DND-41 (cell line): ENCODE measurements at regions not wholly inside any gene's neighbourhood (a gene's known extent, or its start where the extent isn't known, plus 50 kb on each side); places are given as distances from the start of the nearest gene placed in this dataset.
"Not testable (repeated sequence)": the region's sequence is repeated elsewhere in the genome, so short reads cannot be mapped to it uniquely, and the experiment has no call there.

Experiments
- ATAC-seq: fragments of 200-7000 bp; cut with Tn5 transposase; 3 replicates; pipeline ENCODE4 v1.9.1; 2021; ENCODE audit warnings: low read depth; ENCODE audit not compliant: insufficient read depth
- DNase-seq: peaks from one replicate; pipeline ENCODE4 v3.0.0-alpha.2; 2020
- H2AFZ ChIP-seq: 2 replicates; pipeline ENCODE4 v1.6.0; 2012; ENCODE audit warnings: low read depth, low read length
- H3K27ac ChIP-seq: 2 replicates; pipeline ENCODE4 v1.5.1; 2012; ENCODE audit warnings: low read length, inconsistent platforms
- H3K27me3 ChIP-seq: fragments of 200-600 bp; sonication (generic); 2 replicates; pipeline ENCODE4 v1.6.0; 2012; ENCODE audit warnings: low read length, mild to moderate bottlenecking, inconsistent platforms; ENCODE audit not compliant: insufficient read depth, poor library complexity
- H3K36me3 ChIP-seq: 2 replicates; pipeline ENCODE4 v1.5.1; 2012; ENCODE audit warnings: low read length, inconsistent platforms; ENCODE audit not compliant: insufficient read depth
- H3K4me1 ChIP-seq: 2 replicates; pipeline ENCODE4 v1.5.1; 2012; ENCODE audit warnings: mild to moderate bottlenecking, low read length; ENCODE audit not compliant: insufficient read depth
- H3K4me2 ChIP-seq: 2 replicates; pipeline ENCODE4 v1.6.0; 2012; ENCODE audit warnings: mild to moderate bottlenecking, moderate library complexity, low read length, inconsistent platforms; ENCODE audit not compliant: insufficient read depth
- H3K4me3 ChIP-seq, 2 experiments: fragments of 200-600 bp in 1 of 2; shearing (Covaris generic) in 1 of 2; 2 replicates each; pipeline ENCODE4 v1.5.1; 2012 to 2016; ENCODE audit warnings: inconsistent platforms in 2 of 2, low read length in 2 of 2, mild to moderate bottlenecking in 2 of 2, low read depth in 1 of 2, moderate library complexity in 1 of 2
- H3K79me2 ChIP-seq: 2 replicates; pipeline ENCODE4 v1.6.0; 2012; ENCODE audit warnings: low read length, inconsistent platforms; ENCODE audit not compliant: insufficient read depth
- H3K9ac ChIP-seq: 2 replicates; pipeline ENCODE4 v1.6.0; 2012; ENCODE audit warnings: low read depth, mild to moderate bottlenecking, inconsistent platforms, low read length, moderate library complexity
- H3K9me3 ChIP-seq: 2 replicates; pipeline ENCODE4 v1.5.1; 2012; ENCODE audit warnings: low read length, moderate library complexity, mild to moderate bottlenecking, inconsistent platforms; ENCODE audit not compliant: insufficient read depth, severe bottlenecking
- H4K20me1 ChIP-seq: 2 replicates; pipeline ENCODE4 v1.6.0; 2012; ENCODE audit warnings: low read length; ENCODE audit not compliant: insufficient read depth
- CTCF ChIP-seq: IDR thresholded peaks from 2 replicates; pipeline ENCODE4 v1.5.1; 2012; ENCODE audit warnings: borderline replicate concordance, low read length, moderate library complexity, mild to moderate bottlenecking; ENCODE audit not compliant: poor library complexity, severe bottlenecking; ENCODE audit errors: extremely low read depth
- EZH2 ChIP-seq: IDR thresholded peaks from 3 replicates; pipeline ENCODE4 v1.6.1; 2012; ENCODE audit warnings: borderline replicate concordance, low read depth, mild to moderate bottlenecking, moderate library complexity, low read length, inconsistent platforms; ENCODE audit not compliant: severe bottlenecking

GRCh38 chr7:63856466-63856865 is 142.2 kb upstream of the ZNF722 start:
- H3K9ac ChIP-seq, H3K36me3 ChIP-seq, H4K20me1 ChIP-seq, ATAC-seq, H3K79me2 ChIP-seq, H3K9me3 ChIP-seq, DNase-seq, H3K4me2 ChIP-seq, H2AFZ ChIP-seq, H3K4me1 ChIP-seq, H3K27ac ChIP-seq, H3K4me3 ChIP-seq, H3K27me3 ChIP-seq: not testable (repeated sequence)

- Histone ChIP-seq H2AFZ (no peak overlapping the region), H3K9me3 (peaks cover 19% of the 10 kb centered on the region), H3K36me3 (no peaks in the 10 kb centered on the region), H3K79me2 (no peaks in the 10 kb centered on the region), H4K20me1 (no peaks in the 10 kb centered on the region), H3K4me3 (no peak overlapping the region), H3K9ac (no peak overlapping the region), H3K27ac (no peak overlapping the region), H3K27me3 (no peaks in the 10 kb centered on the region), H3K4me2 (no peak overlapping the region), H3K4me1 (0 out of 2 replicates have a peak, but pooled peaks cover 2% of the 10 kb centered on the region)
- no peak for ATAC-seq
- TF ChIP-seq CTCF (no peak), EZH2 (no peak)
- DNase-seq, result no peak
Observed at GRCh38 chr7:63867127-63867526, 131.5 kb upstream of the ZNF722 start.

- H3K27me3 ChIP-seq, ATAC-seq, H3K36me3 ChIP-seq, H4K20me1 ChIP-seq, H3K9ac ChIP-seq, DNase-seq, H2AFZ ChIP-seq, H3K4me1 ChIP-seq, H3K79me2 ChIP-seq, H3K27ac ChIP-seq, H3K4me3 ChIP-seq, H3K4me2 ChIP-seq: not testable (repeated sequence)
- H3K9me3 ChIP-seq, result peaks cover 52% of the 10 kb centered on the region
Observed at GRCh38 chr7:63874242-63874641, 124.4 kb upstream of the ZNF722 start.

- Histone ChIP-seq H2AFZ (no peak overlapping the region), H3K27ac (no peak overlapping the region), H3K36me3 (no peaks in the 10 kb centered on the region), H3K4me1 (no peaks in the 10 kb centered on the region), H3K9ac (no peak overlapping the region), H3K4me3 (no peak overlapping the region), H3K27me3 (no peaks in the 10 kb centered on the region), H3K9me3 (peaks cover 66% of the 10 kb centered on the region), H4K20me1 (no peaks in the 10 kb centered on the region), H3K79me2 (no peaks in the 10 kb centered on the region), H3K4me2 (no peak overlapping the region)
- DNase-seq (no peak), ATAC-seq (no peak)
- TF ChIP-seq CTCF, result no peak
- TF ChIP-seq EZH2, result no peak
Observed at GRCh38 chr7:63876707-63877322, 121.8 kb upstream of the ZNF722 start.
